ENCODE measurements at regions not wholly inside any gene's neighbourhood (a gene's known extent, or its start where the extent isn't known, plus 50 kb on each side); places are given as distances from the start of the nearest gene placed in this dataset.

- no peaks in the 10 kb centered on the region for H3K27me3 ChIP-seq (ENCODE audit: control insufficient read depth, insufficient read depth, low read length)
- no peak overlapping the region for H3K4me3 ChIP-seq (ENCODE audit: low read depth, low read length)
- no peak for TF ChIP-seq CTCF (IDR thresholded peaks at IDR 0.05; ENCODE audit: insufficient read depth, low read length, poor library complexity, severe bottlenecking)
- DNase-seq (ENCODE audit: low read depth): no peak
- no peaks in the 10 kb centered on the region for H3K36me3 ChIP-seq (ENCODE audit: control insufficient read depth, insufficient read depth, low read length)
Measured at GRCh38 chr1:84759756-84760155, 69.5 kb upstream of the SSX2IP start.

- no peak for DNase-seq (ENCODE audit: low read depth)
- Histone ChIP-seq H3K27me3 (ENCODE audit: control insufficient read depth, insufficient read depth, low read length) (no peaks in the 10 kb centered on the region), H3K36me3 (ENCODE audit: control insufficient read depth, insufficient read depth, low read length) (no peaks in the 10 kb centered on the region), H3K4me3 (ENCODE audit: low read depth, low read length) (no peak overlapping the region)
- no peak for TF ChIP-seq CTCF (IDR thresholded peaks at IDR 0.05; ENCODE audit: insufficient read depth, low read length, poor library complexity, severe bottlenecking)
Measured at GRCh38 chr1:84758968-84759491, 68.8 kb upstream of the SSX2IP start.

- H3K36me3 ChIP-seq (ENCODE audit: control insufficient read depth, insufficient read depth, low read length): no peaks in the 10 kb centered on the region
- TF ChIP-seq CTCF (IDR thresholded peaks at IDR 0.05; ENCODE audit: insufficient read depth, low read length, poor library complexity, severe bottlenecking): no peak
- H3K4me3 ChIP-seq (ENCODE audit: low read depth, low read length): no peak overlapping the region
- no peaks in the 10 kb centered on the region for H3K27me3 ChIP-seq (ENCODE audit: control insufficient read depth, insufficient read depth, low read length)
- DNase-seq (ENCODE audit: low read depth): no peak
Measured at GRCh38 chr1:84758476-84758875, 68.2 kb upstream of the SSX2IP start.

GRCh38 chr1:84757301-84757700 lies 67.0 kb upstream of the SSX2IP start:
- TF ChIP-seq CTCF (IDR thresholded peaks at IDR 0.05; ENCODE audit: insufficient read depth, low read length, poor library complexity, severe bottlenecking): no peak
- Histone ChIP-seq H3K4me3 (ENCODE audit: low read depth, low read length) (no peak overlapping the region), H3K36me3 (ENCODE audit: control insufficient read depth, insufficient read depth, low read length) (no peaks in the 10 kb centered on the region), H3K27me3 (ENCODE audit: control insufficient read depth, insufficient read depth, low read length) (no peaks in the 10 kb centered on the region)
- DNase-seq (ENCODE audit: low read depth): no peak

GRCh38 chr1:84756455-84757082 lies 66.3 kb upstream of the SSX2IP start:
- Histone ChIP-seq H3K27me3 (ENCODE audit: control insufficient read depth, insufficient read depth, low read length) (no peaks in the 10 kb centered on the region), H3K4me3 (ENCODE audit: low read depth, low read length) (no peak overlapping the region), H3K36me3 (ENCODE audit: control insufficient read depth, insufficient read depth, low read length) (no peaks in the 10 kb centered on the region)
- TF ChIP-seq CTCF (IDR thresholded peaks at IDR 0.05; ENCODE audit: insufficient read depth, low read length, poor library complexity, severe bottlenecking): no peak
- DNase-seq (ENCODE audit: low read depth): no peak

GRCh38 chr1:84756001-84756400 lies 65.7 kb upstream of the SSX2IP start:
- no peak for TF ChIP-seq CTCF (IDR thresholded peaks at IDR 0.05; ENCODE audit: insufficient read depth, low read length, poor library complexity, severe bottlenecking)
- no peak for DNase-seq (ENCODE audit: low read depth)

More at GRCh38 chr1:84756001-84756400, 65.7 kb upstream of the SSX2IP start:
- no peaks in the 10 kb centered on the region for H3K36me3 ChIP-seq (ENCODE audit: control insufficient read depth, insufficient read depth, low read length)
- no peaks in the 10 kb centered on the region for H3K27me3 ChIP-seq (ENCODE audit: control insufficient read depth, insufficient read depth, low read length)
- no peak overlapping the region for H3K4me3 ChIP-seq (ENCODE audit: low read depth, low read length)

All from kidney epithelial cell (primary cell).